A673 (cell line): ENCODE measurements at regions not wholly inside any gene's neighbourhood (a gene's known extent, or its start where the extent isn't known, plus 50 kb on each side); places are given as distances from the start of the nearest gene placed in this dataset.

Experiments used
- CTCF ChIP-seq: fragments of 300-800, 200-600 bp; sonication (generic); conservative IDR thresholded peaks from 2 replicates; pipeline ENCODE4 v1.5.1; 2017; ENCODE audit warnings: low read depth, mild to moderate bottlenecking, antibody characterized with exemption, low read length, moderate library complexity, mixed read lengths
- EZH2 ChIP-seq: fragments of 200-600 bp; sonication (generic); IDR thresholded peaks from 2 replicates; pipeline ENCODE4 v1.6.1; 2017; ENCODE audit warnings: borderline replicate concordance, low read depth, mild to moderate bottlenecking, mixed read lengths, antibody characterized with exemption, low read length; ENCODE audit not compliant: poor library complexity, severe bottlenecking

GRCh38 chr3:117443014-117443413 lies 733.4 kb downstream of the TUSC7 start:
- TF ChIP-seq EZH2 = no peak
- no peak for TF ChIP-seq CTCF
